OCI-LY1 (cell line): ENCODE measurements at regions not wholly inside any gene's neighbourhood (a gene's known extent, or its start where the extent isn't known, plus 50 kb on each side); places are given as distances from the start of the nearest gene placed in this dataset.

Source experiments
- H2AFZ ChIP-seq: fragments of 200-600 bp; sonication (generic), shearing (Covaris generic); 2 replicates; pipeline ENCODE4 v1.6.0; 2014; ENCODE audit warnings: antibody characterized with exemption, mild to moderate bottlenecking, low read length
- H3F3A ChIP-seq: fragments of 200-600 bp; sonication (generic), shearing (Covaris generic); 2 replicates; pipeline ENCODE4 v1.6.0; 2014; ENCODE audit warnings: mild to moderate bottlenecking, antibody characterized with exemption, low read length, moderate library complexity; ENCODE audit not compliant: insufficient read depth
- H3K27ac ChIP-seq: fragments of 200-600 bp; sonication (generic); 2 replicates; pipeline ENCODE4 v1.5.1; 2014; ENCODE audit warnings: low read length, mixed run types, mild to moderate bottlenecking, low read depth; ENCODE audit not compliant: poor library complexity, severe bottlenecking
- H3K27me3 ChIP-seq: fragments of 200-600 bp; sonication (generic); 2 replicates; pipeline ENCODE4 v1.6.0; 2014; ENCODE audit warnings: antibody characterized with exemption, mild to moderate bottlenecking, low read length, moderate library complexity; ENCODE audit not compliant: insufficient read depth
- H3K36me3 ChIP-seq: fragments of 200-600 bp; sonication (generic); 2 replicates; pipeline ENCODE4 v1.6.1; 2014; ENCODE audit warnings: mild to moderate bottlenecking, antibody characterized with exemption, low read length, moderate library complexity, mixed read lengths; ENCODE audit not compliant: insufficient read depth
- H3K4me1 ChIP-seq: fragments of 200-600 bp; sonication (generic); 2 replicates; pipeline ENCODE4 v1.5.1; 2014; ENCODE audit warnings: mild to moderate bottlenecking, low read length, moderate library complexity; ENCODE audit not compliant: insufficient read depth, severe bottlenecking
- H3K4me2 ChIP-seq: fragments of 200-600 bp; sonication (generic), shearing (Covaris generic); 2 replicates; pipeline ENCODE4 v1.6.1; 2014; ENCODE audit warnings: low read length
- H3K4me3 ChIP-seq: fragments of 200-600 bp; sonication (generic); 2 replicates; pipeline ENCODE4 v1.5.1; 2014; ENCODE audit warnings: low read length, low read depth, mild to moderate bottlenecking, mixed read lengths; ENCODE audit not compliant: poor library complexity, severe bottlenecking
- H3K79me2 ChIP-seq: fragments of 200-600 bp; shearing (Covaris generic); 2 replicates; pipeline ENCODE4 v1.6.1; 2016; ENCODE audit warnings: mixed run types, low read length, mixed read lengths; ENCODE audit not compliant: insufficient read depth
- H3K9ac ChIP-seq: fragments of 200-600 bp; sonication (generic), shearing (Covaris generic); 2 replicates; pipeline ENCODE4 v1.6.1; 2014; ENCODE audit warnings: mild to moderate bottlenecking, low read length, mixed read lengths
- H3K9me2 ChIP-seq: fragments of 200-600 bp; sonication (generic), shearing (Covaris generic); 2 replicates; pipeline ENCODE4 v1.6.1; 2014; ENCODE audit warnings: low read depth, mild to moderate bottlenecking, low read length, mixed read lengths
- H3K9me3 ChIP-seq: fragments of 200-600 bp; shearing (Covaris generic); 2 replicates; pipeline ENCODE4 v1.6.1; 2014; ENCODE audit warnings: low read length, mixed read lengths
- H4K20me1 ChIP-seq: fragments of 200-600 bp; sonication (generic), shearing (Covaris generic); 2 replicates; pipeline ENCODE4 v1.6.0; 2016; ENCODE audit warnings: mild to moderate bottlenecking, low read length; ENCODE audit not compliant: insufficient read depth
- CTCF ChIP-seq: fragments of 200-600 bp; sonication (generic), shearing (Covaris generic); IDR thresholded peaks from 2 replicates; pipeline ENCODE4 v1.5.1; 2017; ENCODE audit warnings: mild to moderate bottlenecking, antibody characterized with exemption, low read length, moderate library complexity, mixed read lengths
- EZH2 ChIP-seq: fragments of 200-600 bp; sonication (generic), shearing (Covaris generic); IDR thresholded peaks from 2 replicates; pipeline ENCODE4 v1.8.0; 2017; ENCODE audit warnings: borderline replicate concordance, mixed run types, mild to moderate bottlenecking, antibody characterized with exemption, low read length, moderate library complexity, mixed read lengths

GRCh38 chr1:208910161-208910560 lies 666.0 kb upstream of the PLXNA2 start:
- H2AFZ ChIP-seq: no peak overlapping the region
- no peak overlapping the region for H3K4me2 ChIP-seq
- H3K27ac ChIP-seq: no peak overlapping the region
- no peaks in the 10 kb centered on the region for H4K20me1 ChIP-seq
- no peak overlapping the region for H3K4me3 ChIP-seq
- TF ChIP-seq CTCF: no peak
- H3F3A ChIP-seq: no peaks in the 10 kb centered on the region
- no peak overlapping the region for H3K9ac ChIP-seq
- no peaks in the 10 kb centered on the region for H3K4me1 ChIP-seq
- no peaks in the 10 kb centered on the region for H3K9me2 ChIP-seq
- H3K79me2 ChIP-seq: no peaks in the 10 kb centered on the region
- no peaks in the 10 kb centered on the region for H3K27me3 ChIP-seq
- H3K36me3 ChIP-seq: no peaks in the 10 kb centered on the region
- H3K9me3 ChIP-seq: no peaks in the 10 kb centered on the region

GRCh38 chr1:208917281-208917680 lies 666.2 kb upstream of the CAMK1G start:
- no peak overlapping the region for H3K9ac ChIP-seq
- H3K4me1 ChIP-seq: no peaks in the 10 kb centered on the region
- no peak overlapping the region for H3K4me2 ChIP-seq
- H3K79me2 ChIP-seq: no peaks in the 10 kb centered on the region
- no peaks in the 10 kb centered on the region for H3K36me3 ChIP-seq
- H3K4me3 ChIP-seq: no peak overlapping the region
- H4K20me1 ChIP-seq: no peaks in the 10 kb centered on the region
- TF ChIP-seq EZH2 (no peak), CTCF (no peak)
- H3K9me2 ChIP-seq: no peaks in the 10 kb centered on the region
- no peaks in the 10 kb centered on the region for H3K27me3 ChIP-seq
- H3F3A ChIP-seq: no peaks in the 10 kb centered on the region
- H3K27ac ChIP-seq: no peak overlapping the region
- no peaks in the 10 kb centered on the region for H3K9me3 ChIP-seq
- H2AFZ ChIP-seq: no peak overlapping the region

GRCh38 chr1:208917723-208918122 lies 665.8 kb upstream of the CAMK1G start:
- H3K4me2 ChIP-seq: no peak overlapping the region
- H4K20me1 ChIP-seq: no peaks in the 10 kb centered on the region
- H3K4me1 ChIP-seq: no peaks in the 10 kb centered on the region
- no peaks in the 10 kb centered on the region for H3K27me3 ChIP-seq
- no peaks in the 10 kb centered on the region for H3K9me2 ChIP-seq
- no peak overlapping the region for H3K9ac ChIP-seq
- no peaks in the 10 kb centered on the region for H3K79me2 ChIP-seq
- no peaks in the 10 kb centered on the region for H3K9me3 ChIP-seq
- H3K36me3 ChIP-seq: no peaks in the 10 kb centered on the region
- H3K4me3 ChIP-seq: no peak overlapping the region
- no peak overlapping the region for H3K27ac ChIP-seq
- TF ChIP-seq CTCF: no peak
- no peak for TF ChIP-seq EZH2
- no peaks in the 10 kb centered on the region for H3F3A ChIP-seq
- H2AFZ ChIP-seq: no peak overlapping the region
